GM23338 (cell line): ENCODE measurements at regions not wholly inside any gene's neighbourhood (a gene's known extent, or its start where the extent isn't known, plus 50 kb on each side); places are given as distances from the start of the nearest gene placed in this dataset.

Experiments used
- CREB1 ChIP-seq: fragments of 250-450 bp; sonication (Bioruptor Pico); IDR thresholded peaks from 2 replicates; pipeline ENCODE4 v1.5.0; 2020; ENCODE audit warnings: low read depth, mild to moderate bottlenecking, moderate library complexity
- EZH2 ChIP-seq: fragments of 200-600 bp; sonication (generic); IDR thresholded peaks from one replicate; pipeline ENCODE4 v1.8.0; 2017; ENCODE audit warnings: antibody characterized with exemption, mild to moderate bottlenecking, low read depth; ENCODE audit not compliant: unreplicated experiment
- EZH2phosphoT487 ChIP-seq: fragments of 200-600 bp; sonication (generic); IDR thresholded peaks from one replicate; pipeline ENCODE4 v1.8.1; 2018; ENCODE audit warnings: antibody characterized with exemption; ENCODE audit not compliant: unreplicated experiment
- JUNB ChIP-seq: IDR thresholded peaks from one replicate; pipeline ENCODE4 v1.6.1; 2016; ENCODE audit warnings: antibody characterized with exemption; ENCODE audit not compliant: unreplicated experiment
- POLR2AphosphoS5 ChIP-seq: IDR thresholded peaks from 2 replicates; pipeline ENCODE4 v1.6.1; 2016; ENCODE audit warnings: antibody characterized with exemption, low read depth
- STAT1 ChIP-seq: IDR thresholded peaks from one replicate; pipeline ENCODE4 v1.6.1; 2016; ENCODE audit warnings: antibody characterized with exemption; ENCODE audit not compliant: unreplicated experiment
- ZNF331 ChIP-seq: fragments of 250-450 bp; sonication (Bioruptor Pico); IDR thresholded peaks from 2 replicates; pipeline ENCODE4 v1.5.0; 2020; ENCODE audit warnings: low read depth, mild to moderate bottlenecking, moderate library complexity
- TF ChIP-seq, protein P1 (sequence below), 2 experiments: fragments of 200-600 bp in 1 of 2; sonication (generic) in 1 of 2; conservative IDR thresholded peaks; 2 replicates each; pipeline versions ENCODE4 v1.5.1 to v1.6.1; 2016 to 2017; ENCODE audit warnings: antibody characterized with exemption in 2 of 2, low read depth in 2 of 2, mild to moderate bottlenecking in 2 of 2, moderate library complexity in 1 of 2
- TF ChIP-seq, protein P2 (sequence below): IDR thresholded peaks from one replicate; pipeline ENCODE4 v1.6.1; 2018; ENCODE audit warnings: antibody characterized with exemption; ENCODE audit not compliant: unreplicated experiment
- TF ChIP-seq, protein P3 (sequence below): fragments of 250-450 bp; sonication (Bioruptor Pico); IDR thresholded peaks from 2 replicates; pipeline ENCODE4 v1.5.0; 2020; ENCODE audit warnings: mild to moderate bottlenecking, moderate library complexity

DNA sequence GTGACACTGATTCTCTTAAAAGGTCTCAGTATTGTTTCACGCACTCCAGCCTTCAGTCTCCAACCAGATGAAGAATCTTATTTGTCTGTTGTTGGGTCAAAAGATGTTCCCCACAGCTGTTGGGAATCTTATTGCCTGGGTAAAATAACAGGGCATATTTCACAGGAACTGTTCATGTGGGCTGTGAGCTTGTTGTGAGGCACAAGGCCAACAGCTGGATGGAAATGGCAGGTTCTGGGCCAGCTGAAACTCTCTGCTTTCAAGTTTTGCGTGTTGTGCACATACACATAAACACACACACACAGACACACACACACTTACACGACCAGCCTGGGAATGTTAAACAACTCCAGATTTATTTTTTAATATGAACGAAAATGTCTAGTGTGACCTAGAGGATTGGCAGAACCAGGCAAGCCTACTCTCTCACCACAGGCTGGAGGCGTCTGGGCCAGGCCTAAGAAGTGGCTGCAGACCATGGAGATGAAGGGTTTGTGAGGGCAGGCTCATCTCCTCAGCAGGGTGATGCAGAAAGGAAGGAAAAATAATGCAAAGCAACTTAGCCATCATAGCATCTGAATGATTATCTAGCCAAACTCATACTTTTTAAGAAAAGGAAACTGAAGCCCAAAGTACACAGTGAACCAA is 357.0 kb downstream of the TTLL7 start:
- TF ChIP-seq, protein P1, sequence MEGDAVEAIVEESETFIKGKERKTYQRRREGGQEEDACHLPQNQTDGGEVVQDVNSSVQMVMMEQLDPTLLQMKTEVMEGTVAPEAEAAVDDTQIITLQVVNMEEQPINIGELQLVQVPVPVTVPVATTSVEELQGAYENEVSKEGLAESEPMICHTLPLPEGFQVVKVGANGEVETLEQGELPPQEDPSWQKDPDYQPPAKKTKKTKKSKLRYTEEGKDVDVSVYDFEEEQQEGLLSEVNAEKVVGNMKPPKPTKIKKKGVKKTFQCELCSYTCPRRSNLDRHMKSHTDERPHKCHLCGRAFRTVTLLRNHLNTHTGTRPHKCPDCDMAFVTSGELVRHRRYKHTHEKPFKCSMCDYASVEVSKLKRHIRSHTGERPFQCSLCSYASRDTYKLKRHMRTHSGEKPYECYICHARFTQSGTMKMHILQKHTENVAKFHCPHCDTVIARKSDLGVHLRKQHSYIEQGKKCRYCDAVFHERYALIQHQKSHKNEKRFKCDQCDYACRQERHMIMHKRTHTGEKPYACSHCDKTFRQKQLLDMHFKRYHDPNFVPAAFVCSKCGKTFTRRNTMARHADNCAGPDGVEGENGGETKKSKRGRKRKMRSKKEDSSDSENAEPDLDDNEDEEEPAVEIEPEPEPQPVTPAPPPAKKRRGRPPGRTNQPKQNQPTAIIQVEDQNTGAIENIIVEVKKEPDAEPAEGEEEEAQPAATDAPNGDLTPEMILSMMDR (conservative IDR thresholded peaks at IDR 0.05; ENCODE audit: low read depth in 2 of 2) = no peak
- TF ChIP-seq, protein P2, sequence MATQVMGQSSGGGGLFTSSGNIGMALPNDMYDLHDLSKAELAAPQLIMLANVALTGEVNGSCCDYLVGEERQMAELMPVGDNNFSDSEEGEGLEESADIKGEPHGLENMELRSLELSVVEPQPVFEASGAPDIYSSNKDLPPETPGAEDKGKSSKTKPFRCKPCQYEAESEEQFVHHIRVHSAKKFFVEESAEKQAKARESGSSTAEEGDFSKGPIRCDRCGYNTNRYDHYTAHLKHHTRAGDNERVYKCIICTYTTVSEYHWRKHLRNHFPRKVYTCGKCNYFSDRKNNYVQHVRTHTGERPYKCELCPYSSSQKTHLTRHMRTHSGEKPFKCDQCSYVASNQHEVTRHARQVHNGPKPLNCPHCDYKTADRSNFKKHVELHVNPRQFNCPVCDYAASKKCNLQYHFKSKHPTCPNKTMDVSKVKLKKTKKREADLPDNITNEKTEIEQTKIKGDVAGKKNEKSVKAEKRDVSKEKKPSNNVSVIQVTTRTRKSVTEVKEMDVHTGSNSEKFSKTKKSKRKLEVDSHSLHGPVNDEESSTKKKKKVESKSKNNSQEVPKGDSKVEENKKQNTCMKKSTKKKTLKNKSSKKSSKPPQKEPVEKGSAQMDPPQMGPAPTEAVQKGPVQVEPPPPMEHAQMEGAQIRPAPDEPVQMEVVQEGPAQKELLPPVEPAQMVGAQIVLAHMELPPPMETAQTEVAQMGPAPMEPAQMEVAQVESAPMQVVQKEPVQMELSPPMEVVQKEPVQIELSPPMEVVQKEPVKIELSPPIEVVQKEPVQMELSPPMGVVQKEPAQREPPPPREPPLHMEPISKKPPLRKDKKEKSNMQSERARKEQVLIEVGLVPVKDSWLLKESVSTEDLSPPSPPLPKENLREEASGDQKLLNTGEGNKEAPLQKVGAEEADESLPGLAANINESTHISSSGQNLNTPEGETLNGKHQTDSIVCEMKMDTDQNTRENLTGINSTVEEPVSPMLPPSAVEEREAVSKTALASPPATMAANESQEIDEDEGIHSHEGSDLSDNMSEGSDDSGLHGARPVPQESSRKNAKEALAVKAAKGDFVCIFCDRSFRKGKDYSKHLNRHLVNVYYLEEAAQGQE = no peak
- TF ChIP-seq JUNB (no peak), EZH2 (no peak), POLR2AphosphoS5 (no peak), EZH2phosphoT487 (no peak), STAT1 (no peak), CREB1 (CRISPR knock-in tag) (no peak), ZNF331 (CRISPR knock-in tag) (no peak)
- TF ChIP-seq, protein P3, sequence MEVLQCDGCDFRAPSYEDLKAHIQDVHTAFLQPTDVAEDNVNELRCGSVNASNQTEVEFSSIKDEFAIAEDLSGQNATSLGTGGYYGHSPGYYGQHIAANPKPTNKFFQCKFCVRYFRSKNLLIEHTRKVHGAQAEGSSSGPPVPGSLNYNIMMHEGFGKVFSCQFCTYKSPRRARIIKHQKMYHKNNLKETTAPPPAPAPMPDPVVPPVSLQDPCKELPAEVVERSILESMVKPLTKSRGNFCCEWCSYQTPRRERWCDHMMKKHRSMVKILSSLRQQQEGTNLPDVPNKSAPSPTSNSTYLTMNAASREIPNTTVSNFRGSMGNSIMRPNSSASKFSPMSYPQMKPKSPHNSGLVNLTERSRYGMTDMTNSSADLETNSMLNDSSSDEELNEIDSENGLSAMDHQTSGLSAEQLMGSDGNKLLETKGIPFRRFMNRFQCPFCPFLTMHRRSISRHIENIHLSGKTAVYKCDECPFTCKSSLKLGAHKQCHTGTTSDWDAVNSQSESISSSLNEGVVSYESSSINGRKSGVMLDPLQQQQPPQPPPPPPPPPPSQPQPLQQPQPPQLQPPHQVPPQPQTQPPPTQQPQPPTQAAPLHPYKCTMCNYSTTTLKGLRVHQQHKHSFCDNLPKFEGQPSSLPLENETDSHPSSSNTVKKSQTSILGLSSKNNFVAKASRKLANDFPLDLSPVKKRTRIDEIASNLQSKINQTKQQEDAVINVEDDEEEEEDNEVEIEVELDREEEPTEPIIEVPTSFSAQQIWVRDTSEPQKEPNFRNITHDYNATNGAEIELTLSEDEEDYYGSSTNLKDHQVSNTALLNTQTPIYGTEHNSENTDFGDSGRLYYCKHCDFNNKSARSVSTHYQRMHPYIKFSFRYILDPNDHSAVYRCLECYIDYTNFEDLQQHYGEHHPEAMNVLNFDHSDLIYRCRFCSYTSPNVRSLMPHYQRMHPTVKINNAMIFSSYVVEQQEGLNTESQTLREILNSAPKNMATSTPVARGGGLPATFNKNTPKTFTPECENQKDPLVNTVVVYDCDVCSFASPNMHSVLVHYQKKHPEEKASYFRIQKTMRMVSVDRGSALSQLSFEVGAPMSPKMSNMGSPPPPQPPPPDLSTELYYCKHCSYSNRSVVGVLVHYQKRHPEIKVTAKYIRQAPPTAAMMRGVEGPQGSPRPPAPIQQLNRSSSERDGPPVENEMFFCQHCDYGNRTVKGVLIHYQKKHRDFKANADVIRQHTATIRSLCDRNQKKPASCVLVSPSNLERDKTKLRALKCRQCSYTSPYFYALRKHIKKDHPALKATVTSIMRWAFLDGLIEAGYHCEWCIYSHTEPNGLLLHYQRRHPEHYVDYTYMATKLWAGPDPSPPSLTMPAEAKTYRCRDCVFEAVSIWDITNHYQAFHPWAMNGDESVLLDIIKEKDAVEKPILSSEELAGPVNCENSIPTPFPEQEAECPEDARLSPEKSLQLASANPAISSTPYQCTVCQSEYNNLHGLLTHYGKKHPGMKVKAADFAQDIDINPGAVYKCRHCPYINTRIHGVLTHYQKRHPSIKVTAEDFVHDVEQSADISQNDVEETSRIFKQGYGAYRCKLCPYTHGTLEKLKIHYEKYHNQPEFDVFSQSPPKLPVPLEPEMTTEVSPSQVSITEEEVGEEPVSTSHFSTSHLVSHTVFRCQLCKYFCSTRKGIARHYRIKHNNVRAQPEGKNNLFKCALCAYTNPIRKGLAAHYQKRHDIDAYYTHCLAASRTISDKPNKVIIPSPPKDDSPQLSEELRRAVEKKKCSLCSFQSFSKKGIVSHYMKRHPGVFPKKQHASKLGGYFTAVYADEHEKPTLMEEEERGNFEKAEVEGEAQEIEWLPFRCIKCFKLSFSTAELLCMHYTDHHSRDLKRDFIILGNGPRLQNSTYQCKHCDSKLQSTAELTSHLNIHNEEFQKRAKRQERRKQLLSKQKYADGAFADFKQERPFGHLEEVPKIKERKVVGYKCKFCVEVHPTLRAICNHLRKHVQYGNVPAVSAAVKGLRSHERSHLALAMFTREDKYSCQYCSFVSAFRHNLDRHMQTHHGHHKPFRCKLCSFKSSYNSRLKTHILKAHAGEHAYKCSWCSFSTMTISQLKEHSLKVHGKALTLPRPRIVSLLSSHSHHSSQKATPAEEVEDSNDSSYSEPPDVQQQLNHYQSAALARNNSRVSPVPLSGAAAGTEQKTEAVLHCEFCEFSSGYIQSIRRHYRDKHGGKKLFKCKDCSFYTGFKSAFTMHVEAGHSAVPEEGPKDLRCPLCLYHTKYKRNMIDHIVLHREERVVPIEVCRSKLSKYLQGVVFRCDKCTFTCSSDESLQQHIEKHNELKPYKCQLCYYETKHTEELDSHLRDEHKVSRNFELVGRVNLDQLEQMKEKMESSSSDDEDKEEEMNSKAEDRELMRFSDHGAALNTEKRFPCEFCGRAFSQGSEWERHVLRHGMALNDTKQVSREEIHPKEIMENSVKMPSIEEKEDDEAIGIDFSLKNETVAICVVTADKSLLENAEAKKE = no peak
